Esophagus squamous epithelium (tissue), 5 donors: ENCODE measurements at regions not wholly inside any gene's neighbourhood (a gene's known extent, or its start where the extent isn't known, plus 50 kb on each side); places are given as distances from the start of the nearest gene placed in this dataset.

Source experiments
- DNase-seq: peaks from one replicate; lab custom pipeline; 2025; lab: John Stamatoyannopoulos, UW
- H3K27ac ChIP-seq, 4 donors: fragments of 200-600 bp; sonication (generic); one replicate each; pipeline ENCODE4 v1.5.1; 2016 to 2019; ENCODE audit warnings: mild to moderate bottlenecking in 1 of 4
- H3K27me3 ChIP-seq, 4 donors: fragments of 200-600 bp; sonication (generic); 1 replicate in 3 of 4; 2 replicates in 1 of 4; pipeline versions ENCODE4 v1.5.1 to v1.6.0; 2017 to 2021; ENCODE audit warnings: antibody characterized with exemption in 1 of 4
- H3K36me3 ChIP-seq, 3 donors: fragments of 200-600 bp; sonication (generic); one replicate each; pipeline ENCODE4 v1.5.1; 2016 to 2019
- H3K4me1 ChIP-seq, 3 donors: fragments of 200-600 bp; sonication (generic); one replicate each; pipeline ENCODE4 v1.5.1; 2017 to 2019
- H3K4me3 ChIP-seq, 4 donors: fragments of 200-600 bp; sonication (generic); 1 replicate in 3 of 4; 2 replicates in 1 of 4; pipeline ENCODE4 v1.5.1; 2016 to 2019; ENCODE audit warnings: mild to moderate bottlenecking in 2 of 4, moderate library complexity in 1 of 4
- H3K9me3 ChIP-seq, 3 donors: fragments of 200-600 bp; sonication (generic); one replicate each; pipeline ENCODE4 v1.5.1; 2016 to 2019
- CTCF ChIP-seq, 6 experiments: fragments of 450-650 bp in 4 of 6; fragments of 200-600 bp in 2 of 6; sonication (generic) in 2 of 6; IDR thresholded peaks; one replicate each; pipeline ENCODE4 v1.5.1; 2016 to 2019; ENCODE audit warnings: antibody characterized with exemption in 6 of 6, mild to moderate bottlenecking in 4 of 6, moderate library complexity in 4 of 6
- POLR2A ChIP-seq, 4 donors: fragments of 450-650 bp; IDR thresholded peaks; one replicate each; pipeline ENCODE4 v1.6.1; 2017; ENCODE audit warnings: antibody characterized with exemption in 4 of 4, mild to moderate bottlenecking in 4 of 4, moderate library complexity in 3 of 4
- whole genome bisulfite sequencing, 2 donors: methylation state at CpG; one replicate each; pipeline ENCODE4 v1.1.5; 2018; 5-methylcytosine and 5-hydroxymethylcytosine counted together
- intact Hi-C: fragments of 100-400 bp; cut with DNase I; formaldehyde crosslinking; loops from one replicate; pipeline ENCODE4 v1.15.0; 2022
- donor health status: DM: yes; HTN: yes; CAD: no.

- DNase-seq: no peak
- Histone ChIP-seq H3K9me3 (peaks cover 0 to 7% (median 0%) of the 10 kb centered on the region in 3 donors), H3K36me3 (no peaks in the 10 kb centered on the region), H3K27ac (no peak overlapping the region), H3K4me1 (peaks cover 0 to 9% (median 0%) of the 10 kb centered on the region in 3 donors), H3K4me3 (no peak overlapping the region), H3K27me3 (peaks cover 0 to 72% (median 0%) of the 10 kb centered on the region in 4 donors)
- no peak for TF ChIP-seq POLR2A (IDR thresholded peaks at IDR 0.05)
- intact Hi-C loops: no loop called here
- WGBS, 2 donors: 82 to 85% methylated on average over 2 of the region's 2 CpGs
These were observed 256.1 kb upstream of the C1orf87 start for GRCh38 chr1:60329651-60330050.

- no peaks in the 10 kb centered on the region for H3K4me1 ChIP-seq
- H3K9me3 ChIP-seq: no peaks in the 10 kb centered on the region
- no peak overlapping the region for H3K4me3 ChIP-seq
- peaks cover 0 to 4% (median 0%) of the 10 kb centered on the region in 4 donors for H3K27me3 ChIP-seq
- intact Hi-C loops: no loop called here
- no peak for TF ChIP-seq POLR2A (IDR thresholded peaks at IDR 0.05)
- no peak for TF ChIP-seq CTCF (IDR thresholded peaks at IDR 0.05)
- no peak for DNase-seq
- no peak overlapping the region for H3K27ac ChIP-seq
- no peaks in the 10 kb centered on the region for H3K36me3 ChIP-seq
These were observed 238.3 kb upstream of the C1orf87 start for GRCh38 chr1:60311838-60312237.

- TF ChIP-seq POLR2A (IDR thresholded peaks at IDR 0.05): no peak
- no peak for TF ChIP-seq CTCF (IDR thresholded peaks at IDR 0.05)
- no peak for DNase-seq
- Histone ChIP-seq H3K27ac (no peak overlapping the region), H3K36me3 (no peaks in the 10 kb centered on the region), H3K9me3 (no peaks in the 10 kb centered on the region), H3K4me1 (no peaks in the 10 kb centered on the region), H3K4me3 (no peak overlapping the region), H3K27me3 (peaks cover 0 to 7% (median 0%) of the 10 kb centered on the region in 4 donors)
- 67 to 70% methylated on average over 5 of the region's 5 CpGs for WGBS, 2 donors
- intact Hi-C loops: no loop called here
These were observed 226.0 kb upstream of the C1orf87 start for GRCh38 chr1:60299581-60299980.

- H3K4me3 ChIP-seq: no peak overlapping the region
- no peak overlapping the region for H3K27ac ChIP-seq
- no peaks in the 10 kb centered on the region for H3K9me3 ChIP-seq
- no peak for DNase-seq
- no peaks in the 10 kb centered on the region for H3K27me3 ChIP-seq
- WGBS, 2 donors: 55 to 67% methylated on average over 3 of the region's 3 CpGs
- H3K4me1 ChIP-seq: no peaks in the 10 kb centered on the region
- TF ChIP-seq CTCF (IDR thresholded peaks at IDR 0.05) (no peak), POLR2A (IDR thresholded peaks at IDR 0.05) (no peak)
- no peaks in the 10 kb centered on the region for H3K36me3 ChIP-seq
- intact Hi-C loops: no loop called here
These were observed 224.7 kb upstream of the C1orf87 start for GRCh38 chr1:60298290-60298689.

GRCh38 chr1:60296794-60297193, 223.2 kb upstream of the C1orf87 start:
- H3K27ac ChIP-seq: no peak overlapping the region
- intact Hi-C loops: no loop called here
- no peaks in the 10 kb centered on the region for H3K4me1 ChIP-seq
- no peaks in the 10 kb centered on the region for H3K27me3 ChIP-seq
- TF ChIP-seq CTCF (IDR thresholded peaks at IDR 0.05): no peak
- no peak for TF ChIP-seq POLR2A (IDR thresholded peaks at IDR 0.05)
- H3K4me3 ChIP-seq: no peak overlapping the region
- DNase-seq: no peak
- no peaks in the 10 kb centered on the region for H3K36me3 ChIP-seq
- WGBS, 2 donors: 60 to 69% methylated on average over 2 of the region's 2 CpGs
- H3K9me3 ChIP-seq: no peaks in the 10 kb centered on the region

GRCh38 chr1:60292140-60292539, 218.6 kb upstream of the C1orf87 start:
- WGBS, 2 donors: 29 to 74% methylated on average over 1 of the region's 1 CpG
- TF ChIP-seq CTCF (IDR thresholded peaks at IDR 0.05) (no peak), POLR2A (IDR thresholded peaks at IDR 0.05) (no peak)

More at GRCh38 chr1:60292140-60292539, 218.6 kb upstream of the C1orf87 start:
- Histone ChIP-seq H3K4me3 (no peak overlapping the region), H3K4me1 (no peaks in the 10 kb centered on the region), H3K27ac (no peak overlapping the region), H3K9me3 (no peaks in the 10 kb centered on the region), H3K36me3 (no peaks in the 10 kb centered on the region), H3K27me3 (no peaks in the 10 kb centered on the region)
- intact Hi-C loops: no loop called here
- DNase-seq: no peak
